HK-2 (cell line): ENCODE measurements at regions not wholly inside any gene's neighbourhood (a gene's known extent, or its start where the extent isn't known, plus 50 kb on each side); places are given as distances from the start of the nearest gene placed in this dataset.
"Not testable (repeated sequence)": the region's sequence is repeated elsewhere in the genome, so short reads cannot be mapped to it uniquely, and the experiment has no call there.

Experiments used
- DNase-seq: peaks from one replicate; pipeline ENCODE4 v3.0.0-alpha.2; 2018; ENCODE audit not compliant: unreplicated experiment

DNA sequence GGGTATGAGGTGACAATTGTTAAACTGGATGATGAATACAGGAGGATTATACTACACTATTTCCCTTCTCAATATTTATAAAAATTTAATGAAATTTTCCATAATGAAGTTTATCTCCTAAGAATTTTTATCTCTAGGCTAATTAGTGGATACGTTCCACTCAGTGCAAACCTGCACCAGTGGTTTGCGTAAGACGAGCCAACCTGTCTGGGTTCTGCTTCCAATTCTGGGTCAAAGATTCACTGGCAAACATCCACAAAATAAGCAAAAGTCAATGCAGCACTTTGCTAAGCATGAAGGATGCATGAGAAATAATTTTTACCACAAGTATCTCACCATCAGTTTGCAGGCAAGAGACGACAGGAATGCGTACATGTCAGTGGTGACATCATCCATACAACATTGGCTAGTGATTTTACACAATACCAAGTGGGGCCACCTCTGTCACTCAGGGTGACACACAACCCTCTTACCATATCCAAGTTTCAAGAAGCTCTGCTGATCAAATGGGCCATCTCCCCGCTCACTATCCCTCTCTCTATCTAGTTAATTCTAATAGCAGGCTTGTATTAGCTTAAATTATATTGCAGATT lies 51.7 kb downstream of the FAM50B start:
- DNase-seq, result no peak

DNA sequence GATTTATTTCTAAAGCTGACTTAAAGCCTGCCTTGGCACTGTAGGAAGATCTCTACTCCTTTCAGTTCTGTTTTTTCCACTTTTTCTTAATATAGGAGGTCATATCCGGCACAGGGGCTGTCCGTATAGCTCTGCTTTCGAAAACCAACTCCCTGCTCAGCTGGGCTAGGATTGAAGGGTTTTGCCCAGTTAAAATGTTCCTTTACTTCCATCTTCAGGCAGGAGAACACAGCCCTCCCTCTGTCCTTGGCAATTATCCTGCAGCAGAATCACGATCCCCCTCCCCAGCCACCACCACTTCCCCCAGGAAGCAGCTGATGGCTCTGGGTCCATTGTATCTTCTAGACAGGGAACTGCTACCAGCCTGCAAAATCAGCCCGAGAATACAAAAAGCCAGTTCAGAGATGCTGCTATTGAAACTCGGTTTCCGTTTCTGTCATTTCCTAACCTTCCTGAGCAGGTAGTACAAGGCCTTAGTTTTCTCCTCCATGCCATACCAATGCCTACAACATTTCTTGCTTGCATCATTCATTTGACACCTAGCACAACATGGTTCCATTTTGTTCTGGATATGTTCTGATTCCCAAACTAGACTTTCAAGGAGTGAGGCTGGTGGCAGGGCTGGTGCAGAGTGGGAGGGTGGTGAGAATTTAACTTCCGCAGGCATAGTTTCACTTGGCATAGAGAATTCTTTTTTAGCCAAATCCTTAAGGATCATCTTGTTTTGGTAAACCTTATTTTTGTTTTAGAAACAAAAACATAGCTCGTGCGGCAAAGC lies 53.9 kb downstream of the FAM50B start:
- no peak for DNase-seq

DNA sequence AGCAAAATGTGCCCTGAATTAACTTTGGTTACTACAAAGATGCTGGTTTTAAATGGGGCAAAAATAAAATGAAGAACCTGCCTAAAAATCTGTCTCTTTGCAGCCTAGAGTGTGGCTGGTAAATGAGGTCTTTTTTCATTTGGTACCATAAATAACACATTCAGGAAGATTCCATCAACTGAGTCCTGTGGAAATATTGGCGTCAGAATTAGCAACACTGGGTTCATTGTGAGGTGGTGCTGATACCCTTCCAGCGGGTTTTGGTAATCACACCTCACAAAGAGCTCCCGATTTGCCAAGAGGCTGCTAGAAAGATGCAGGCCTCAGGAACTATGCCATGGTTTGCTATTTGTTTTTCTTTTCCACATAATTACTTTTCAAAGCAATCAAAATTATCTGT lies 55.3 kb downstream of the FAM50B start:
- DNase-seq, result no peak

DNA sequence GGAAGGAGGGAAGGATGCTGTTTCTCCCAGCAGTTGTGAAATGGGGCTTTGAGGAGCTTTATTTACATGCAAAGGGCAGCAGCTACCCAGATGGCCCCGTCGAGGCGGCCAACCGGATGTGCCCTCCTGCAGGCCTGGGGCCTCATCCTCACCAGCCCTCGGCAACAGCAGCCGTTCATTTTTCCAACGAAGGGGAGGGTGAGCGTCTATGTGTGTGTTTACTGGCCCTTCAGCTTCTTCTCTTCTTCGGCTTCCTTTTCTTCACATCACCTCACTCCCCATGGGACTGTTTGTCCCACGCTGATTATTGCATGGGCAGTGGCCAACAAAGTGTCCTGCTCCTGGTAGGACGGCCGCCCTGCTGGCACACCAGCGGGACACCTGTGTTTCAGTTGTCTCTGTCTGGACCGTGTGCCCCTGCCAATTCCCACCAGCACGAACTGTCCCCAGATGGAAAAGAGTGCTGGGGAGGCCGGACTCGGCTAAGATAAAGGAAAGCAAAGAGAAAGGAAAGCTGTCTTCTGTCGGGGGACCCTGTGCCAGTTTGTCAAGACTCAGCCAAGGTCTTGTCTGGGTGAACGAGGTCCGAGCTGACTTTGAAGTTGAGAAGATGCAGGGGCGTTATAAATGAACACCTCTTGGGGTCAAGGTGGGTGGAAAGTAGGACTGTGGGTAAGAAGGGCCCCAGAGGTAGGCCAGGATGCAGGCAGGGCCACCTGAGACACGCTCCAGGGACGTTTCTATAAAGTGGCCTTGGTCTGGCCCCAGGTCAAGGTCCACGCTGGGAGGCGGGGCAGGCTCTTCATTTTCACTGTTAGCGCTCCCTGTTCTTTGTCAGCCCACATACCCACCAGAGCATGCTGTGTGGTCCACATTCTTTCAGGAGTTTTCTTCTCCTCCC lies 57.0 kb downstream of the FAM50B start:
- DNase-seq, result no peak

- no peak for DNase-seq
These were observed 57.6 kb downstream of the FAM50B start for GRCh38 chr6:3906846-3907151.

- no peak for DNase-seq
These were observed 59.0 kb downstream of the FAM50B start for GRCh38 chr6:3908223-3908622.

DNA sequence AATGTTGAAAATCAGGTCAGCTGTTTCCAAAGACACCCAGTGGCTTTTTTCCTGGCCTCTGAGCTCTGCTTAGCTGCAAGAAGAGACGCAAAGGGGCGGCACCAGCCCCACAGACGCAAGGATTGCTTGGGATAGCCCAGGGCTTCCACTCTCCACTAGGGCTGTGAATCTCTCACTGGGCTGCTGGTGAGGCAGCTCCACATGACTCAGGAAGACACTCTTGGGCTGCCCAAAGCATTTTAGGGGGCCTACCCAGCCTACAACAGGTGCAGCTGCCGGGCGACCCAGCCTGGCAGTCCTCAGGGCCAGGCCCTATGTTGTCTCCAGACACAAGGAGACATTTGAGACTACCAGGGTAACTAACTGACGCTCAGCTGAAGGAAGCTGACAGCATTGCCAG lies 59.8 kb downstream of the FAM50B start:
- DNase-seq, result no peak

GRCh38 chr6:3910106-3910663 lies 61.0 kb downstream of the FAM50B start:
- DNase-seq, result no peak

- no peak for DNase-seq
These were observed 62.0 kb downstream of the FAM50B start for GRCh38 chr6:3911130-3911529.

DNA sequence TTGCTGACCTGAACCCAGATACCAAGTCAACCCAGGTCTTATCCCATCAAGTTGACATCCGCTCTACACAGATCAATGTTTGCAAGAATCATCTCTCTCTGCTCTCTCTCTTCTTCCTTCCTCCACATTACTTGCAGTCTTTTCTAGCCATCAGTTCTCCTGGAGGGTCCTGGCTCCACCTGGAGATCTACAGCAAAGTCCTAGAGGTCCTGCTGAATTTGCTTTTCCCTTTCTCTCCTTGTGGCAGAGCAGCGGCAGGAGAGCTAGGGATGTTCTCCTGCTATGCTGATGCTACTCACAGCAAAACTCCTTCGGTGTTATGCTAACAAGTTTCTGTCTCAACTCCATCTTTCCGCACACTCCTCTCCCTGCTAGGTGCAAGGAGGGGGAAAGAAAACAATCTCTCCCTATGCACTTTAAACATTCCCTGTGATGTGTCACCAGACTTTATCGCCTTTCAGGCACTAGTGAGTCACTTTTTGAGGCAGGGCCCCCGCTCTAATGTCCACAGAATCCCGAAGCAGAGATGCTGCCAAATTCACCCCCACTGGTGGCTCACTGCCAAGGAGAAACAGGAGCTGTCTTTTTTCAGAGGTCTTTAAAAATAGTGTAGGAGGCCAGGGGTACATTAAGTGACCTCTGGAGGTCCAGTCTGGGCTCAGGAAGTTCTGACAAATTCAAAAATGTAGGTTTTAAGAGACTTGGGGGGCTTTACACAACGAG lies 62.6 kb downstream of the FAM50B start:
- DNase-seq, result peak; percentile 80

DNA sequence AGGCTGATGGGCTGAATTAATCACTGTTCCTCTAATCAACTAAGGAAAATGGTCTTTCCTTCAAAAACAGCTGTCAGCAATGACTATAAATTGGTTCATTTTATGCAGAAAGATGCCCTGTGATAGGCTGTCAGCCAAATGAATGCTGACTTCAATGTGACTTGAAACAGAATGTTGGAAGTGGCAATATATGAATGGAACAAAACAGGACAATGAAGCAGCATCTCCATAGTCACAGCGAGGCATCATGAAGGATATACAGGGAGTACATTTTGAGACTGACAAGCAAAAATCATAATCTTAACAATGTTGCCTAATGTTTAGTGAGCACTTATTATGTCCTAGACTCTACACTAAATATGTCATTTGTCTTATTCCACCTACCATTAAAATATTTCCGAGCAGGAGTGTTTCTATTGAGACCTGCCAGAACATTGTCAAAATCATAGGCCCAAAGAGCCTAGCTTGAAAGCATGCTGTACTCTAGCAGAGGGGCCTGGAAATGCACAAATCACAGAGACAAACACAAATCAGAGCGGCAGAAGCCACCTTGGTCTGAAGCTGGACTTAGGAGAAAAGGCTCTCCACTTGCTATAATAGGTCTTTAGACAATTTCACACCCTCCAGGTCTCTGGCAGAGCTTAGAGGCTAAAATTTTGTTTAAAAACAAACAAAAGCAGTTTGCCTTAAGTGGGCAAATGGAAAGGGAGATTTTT lies 63.3 kb downstream of the FAM50B start:
- no peak for DNase-seq

DNA sequence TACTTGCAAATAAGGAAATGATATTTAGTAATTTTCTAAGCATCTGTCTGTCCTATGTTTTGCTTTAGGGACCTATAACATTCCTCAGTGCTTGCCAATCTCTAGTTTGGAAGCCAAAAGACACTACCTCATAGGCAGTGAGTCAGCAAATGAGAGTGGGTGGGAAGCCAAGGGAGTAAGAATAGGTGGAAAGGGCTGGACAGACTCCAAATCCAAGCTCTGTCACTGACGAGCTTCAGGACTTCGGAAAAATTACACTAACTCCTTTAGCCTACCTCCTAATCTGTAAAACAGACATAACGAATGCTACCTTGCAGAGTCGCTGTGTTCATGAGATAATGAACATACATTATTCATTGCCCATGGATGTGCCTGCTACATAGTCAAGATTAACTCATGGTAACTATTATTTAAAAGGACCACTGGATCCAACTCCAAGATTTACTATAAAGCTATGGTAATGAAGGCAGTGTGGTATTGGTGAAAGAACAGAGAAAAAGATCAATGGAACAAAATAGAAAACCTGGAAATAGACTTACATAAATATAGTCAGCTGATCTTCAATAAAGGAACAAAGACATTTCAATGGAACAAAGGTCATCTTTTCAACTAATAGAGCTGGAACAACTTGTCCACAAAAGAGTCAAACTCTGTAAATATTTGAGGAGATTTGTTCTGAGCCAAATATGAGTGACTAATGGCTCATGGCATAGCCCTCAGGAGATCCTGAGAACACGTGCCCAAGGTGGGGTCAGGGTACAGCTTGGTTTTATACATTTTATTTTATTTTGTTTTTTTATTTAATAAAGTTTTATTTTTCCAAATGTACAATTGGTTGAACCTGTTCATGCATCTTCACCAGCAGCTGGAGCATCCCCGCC lies 64.1 kb downstream of the FAM50B start:
- peak; percentile 61 for DNase-seq

DNA sequence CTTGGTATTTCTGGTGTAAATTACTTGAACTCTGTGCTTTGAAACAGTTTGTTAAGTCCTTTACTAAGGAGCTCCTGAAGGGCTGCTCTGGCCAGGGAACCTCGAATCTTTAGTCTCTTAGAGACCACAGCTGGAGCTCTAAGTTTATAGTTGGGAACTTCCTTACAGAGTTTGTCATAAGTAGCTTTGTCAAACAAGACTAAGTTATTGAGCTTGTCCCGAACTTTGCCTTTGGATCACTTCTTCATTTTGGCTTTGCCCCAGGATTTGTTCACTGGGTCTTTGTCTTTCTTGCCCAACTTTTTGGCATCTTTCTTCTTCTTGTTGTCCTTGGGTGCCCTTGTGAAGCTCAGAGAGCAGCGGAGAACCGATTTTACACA lies 64.8 kb downstream of the FAM50B start:
- no peak for DNase-seq

- no peak for DNase-seq
These were observed 66.1 kb downstream of the FAM50B start for GRCh38 chr6:3915076-3915791.

DNA sequence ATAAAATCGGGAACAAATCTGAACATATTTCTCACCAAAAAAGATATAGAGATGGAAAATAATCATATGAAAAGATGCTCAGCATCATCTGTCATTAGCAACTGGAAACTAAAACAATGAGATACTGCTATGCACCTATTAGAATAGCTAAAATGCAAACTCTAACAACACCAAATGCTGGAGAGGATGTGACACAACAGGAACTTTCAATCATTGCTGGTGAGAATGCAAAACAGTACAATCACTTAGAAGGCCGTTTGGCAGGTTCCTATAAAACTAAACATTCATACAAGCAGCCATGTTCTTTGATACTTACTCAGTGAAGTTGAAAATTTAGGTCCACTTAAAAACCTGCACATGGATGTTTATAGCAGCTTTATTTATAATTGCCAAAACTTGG lies 67.0 kb downstream of the FAM50B start:
- DNase-seq, result no peak

GRCh38 chr6:3916749-3917148 lies 67.6 kb downstream of the FAM50B start:
- not testable (repeated sequence) for DNase-seq

GRCh38 chr6:3918469-3918868 lies 69.3 kb downstream of the FAM50B start:
- DNase-seq, result no peak

- peak; percentile 68 for DNase-seq
These were observed 70.0 kb downstream of the FAM50B start for GRCh38 chr6:3919130-3919628.

DNA sequence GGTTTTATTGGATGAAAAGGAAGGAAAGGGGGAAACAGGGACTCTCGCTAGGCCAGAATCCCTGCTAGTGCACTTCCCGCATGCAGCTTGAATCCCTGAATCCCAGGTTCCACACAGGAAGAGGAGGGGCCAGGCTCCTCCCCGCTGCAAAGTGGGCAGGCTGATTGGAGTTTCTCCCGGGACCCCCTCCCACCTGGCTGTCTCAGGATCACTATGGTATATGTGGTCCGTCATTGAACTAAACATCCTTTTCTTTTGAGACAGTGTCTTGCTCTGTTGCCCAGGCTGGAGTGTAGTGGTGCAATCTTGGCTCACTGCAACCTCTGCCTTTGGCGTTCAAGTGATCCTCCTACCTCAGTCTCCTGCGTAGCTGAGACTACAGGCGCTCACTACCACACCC lies 70.7 kb downstream of the FAM50B start:
- DNase-seq, result no peak
